Prostate gland (tissue), 2 donors: ENCODE measurements at regions not wholly inside any gene's neighbourhood (a gene's known extent, or its start where the extent isn't known, plus 50 kb on each side); places are given as distances from the start of the nearest gene placed in this dataset.

ENCODE experiments used
- DNase-seq: peaks from one replicate; pipeline ENCODE4 v3.0.0-alpha.2; 2019; ENCODE audit warnings: low spot score
- H3K27ac ChIP-seq, 2 donors: fragments of 200-600 bp; sonication (generic); 2 replicates each; pipeline ENCODE4 v1.5.1; 2017 to 2019
- H3K27me3 ChIP-seq: fragments of 200-600 bp; sonication (generic); replicated peaks from 2 replicates; pipeline ENCODE4 v1.5.1; 2019; ENCODE audit not compliant: insufficient read depth
- H3K36me3 ChIP-seq, 2 donors: fragments of 200-600 bp; sonication (generic); 1 replicate in 1 of 2; 2 replicates in 1 of 2; pipeline versions ENCODE4 v1.5.1 to v1.8.1; 2017 to 2019
- H3K4me1 ChIP-seq: fragments of 200-600 bp; sonication (generic); replicated peaks from 2 replicates; pipeline ENCODE4 v1.5.1; 2019
- H3K4me3 ChIP-seq, 2 donors: fragments of 200-600 bp; sonication (generic); 2 replicates each; pipeline ENCODE4 v1.5.1; 2017 to 2019
- H3K9me3 ChIP-seq: fragments of 200-600 bp; sonication (generic); 2 replicates; pipeline ENCODE4 v1.5.1; 2017
- CTCF ChIP-seq, 4 experiments: fragments of 200-600 bp in 2 of 4; fragments of 450-650 bp in 2 of 4; sonication (generic) in 2 of 4; IDR thresholded peaks; 1 replicate in 3 of 4; 2 replicates in 1 of 4; pipeline ENCODE4 v1.5.1; 2016 to 2019; ENCODE audit warnings: antibody characterized with exemption in 4 of 4, mild to moderate bottlenecking in 2 of 4, moderate library complexity in 2 of 4
- POLR2A ChIP-seq: fragments of 450-650 bp; IDR thresholded peaks from one replicate; pipeline ENCODE4 v1.6.1; 2016; ENCODE audit warnings: antibody characterized with exemption, mild to moderate bottlenecking
- POLR2AphosphoS5 ChIP-seq: sonication (generic); formaldehyde crosslinking; IDR thresholded peaks from one replicate; pipeline ENCODE4 v1.6.1; 2017; ENCODE audit warnings: antibody characterized with exemption
- WGBS: methylation state at CpG from one replicate; pipeline ENCODE4 v1.1.5; 2018; 5-methylcytosine and 5-hydroxymethylcytosine counted together
- intact Hi-C: fragments of 100-400 bp; cut with DNase I; formaldehyde crosslinking; loops from one replicate; pipeline ENCODE4 v1.14.2; 2022

GRCh38 chr3:178079966-178080365, 456.3 kb upstream of the KCNMB2 start:
- TF ChIP-seq POLR2A (no peak), POLR2AphosphoS5 (no peak), CTCF (IDR thresholded peaks at IDR 0.05) (no peak)
- intact Hi-C loops: loop anchor here (10.0 kb wide), 2 partner anchors 245 to 725 kb away; no protein-coding TSS in a partner anchor
- no peaks in the 10 kb centered on the region for H3K9me3 ChIP-seq
- WGBS: 44% methylated on average over 1 of the region's 1 CpG
- no peaks in the 10 kb centered on the region for H3K36me3 ChIP-seq
- DNase-seq: no peak
- no peaks in the 10 kb centered on the region for H3K27me3 ChIP-seq
- no peak overlapping the region for H3K4me3 ChIP-seq
- H3K4me1 ChIP-seq: peaks cover 16% of the 10 kb centered on the region
- H3K27ac ChIP-seq: no peak overlapping the region

GRCh38 chr3:178082326-178082906, 453.8 kb upstream of the KCNMB2 start:
- no peaks in the 10 kb centered on the region for H3K27me3 ChIP-seq
- H3K4me1 ChIP-seq: peaks cover 16% of the 10 kb centered on the region
- TF ChIP-seq POLR2AphosphoS5 (peak; percentile 73), POLR2A (no peak), CTCF (IDR thresholded peaks at IDR 0.05) (peak in 2 of 4 experiments; percentile 16 to 45)
- 49% methylated on average over 4 of the region's 4 CpGs for WGBS
- no peaks in the 10 kb centered on the region for H3K36me3 ChIP-seq
- H3K4me3 ChIP-seq: no peak overlapping the region
- intact Hi-C loops: loop anchor here (10.0 kb wide), 1 partner anchor 248 kb away; no protein-coding TSS in a partner anchor
- H3K27ac ChIP-seq: peak overlapping the region; percentile 18 to 69
- H3K9me3 ChIP-seq: no peaks in the 10 kb centered on the region
- peak; percentile 56 for DNase-seq

- intact Hi-C loops: loop anchor here (10.0 kb wide), 1 partner anchor 249 kb away; no protein-coding TSS in a partner anchor
- DNase-seq: no peak
- 18% methylated on average over 6 of the region's 6 CpGs for WGBS
- Histone ChIP-seq H3K27ac (peak overlapping the region; percentile 60 to 69), H3K9me3 (no peaks in the 10 kb centered on the region), H3K36me3 (no peaks in the 10 kb centered on the region), H3K27me3 (no peaks in the 10 kb centered on the region), H3K4me3 (no peak overlapping the region), H3K4me1 (peaks cover 16% of the 10 kb centered on the region)
- TF ChIP-seq CTCF (IDR thresholded peaks at IDR 0.05): peak in 3 of 4 experiments; percentile 43 to 55 (median 43)
- no peak for TF ChIP-seq POLR2A
Observed at GRCh38 chr3:178083906-178084866, 452.1 kb upstream of the KCNMB2 start.

- Histone ChIP-seq H3K27me3 (no peaks in the 10 kb centered on the region), H3K9me3 (no peaks in the 10 kb centered on the region), H3K4me3 (no peak overlapping the region), H3K36me3 (no peaks in the 10 kb centered on the region), H3K4me1 (peaks cover 16% of the 10 kb centered on the region), H3K27ac (peak overlapping the region; percentile 60 to 69)
- DNase-seq: peak; percentile 88
- 3% methylated on average over 6 of the region's 6 CpGs for WGBS
- intact Hi-C loops: loop anchor here (10.0 kb wide), 1 partner anchor 250 kb away; no protein-coding TSS in a partner anchor
- TF ChIP-seq CTCF (IDR thresholded peaks at IDR 0.05) (no peak), POLR2A (no peak), POLR2AphosphoS5 (peak; percentile 65)
Observed at GRCh38 chr3:178084938-178085816, 451.1 kb upstream of the KCNMB2 start.
